Sigmoid colon (tissue), 4 donors: ENCODE measurements at regions not wholly inside any gene's neighbourhood (a gene's known extent, or its start where the extent isn't known, plus 50 kb on each side); places are given as distances from the start of the nearest gene placed in this dataset.
"Not testable (repeated sequence)": the region's sequence is repeated elsewhere in the genome, so short reads cannot be mapped to it uniquely, and the experiment has no call there.

Experiments
- CTCF ChIP-seq, 4 experiments: fragments of 450-650 bp in 3 of 4; fragments of 200-600 bp in 1 of 4; IDR thresholded peaks; one replicate each; pipeline ENCODE4 v1.5.1; 2016 to 2019; ENCODE audit warnings: antibody characterized with exemption in 4 of 4, mild to moderate bottlenecking in 3 of 4, moderate library complexity in 2 of 4
- EP300 ChIP-seq, 4 donors: sonication (generic); formaldehyde crosslinking; IDR thresholded peaks; one replicate each; pipeline ENCODE4 v1.6.1; 2017; ENCODE audit warnings: antibody characterized with exemption in 4 of 4
- POLR2A ChIP-seq, 2 donors: fragments of 450-650 bp; IDR thresholded peaks; one replicate each; pipeline ENCODE4 v1.6.1; 2016; ENCODE audit warnings: antibody characterized with exemption in 2 of 2, mild to moderate bottlenecking in 2 of 2, moderate library complexity in 2 of 2
- POLR2AphosphoS5 ChIP-seq, 4 donors: sonication (generic); formaldehyde crosslinking; IDR thresholded peaks; one replicate each; pipeline ENCODE4 v1.6.1; 2017; ENCODE audit warnings: antibody characterized with exemption in 4 of 4

GRCh38 chr10:11688448-11688795 is 53.8 kb upstream of the ECHDC3 start:
- not testable (repeated sequence) for TF ChIP-seq POLR2A, CTCF, EP300, POLR2AphosphoS5 (IDR thresholded peaks at IDR 0.05)
